GM19438 (cell line): ENCODE measurements at regions not wholly inside any gene's neighbourhood (a gene's known extent, or its start where the extent isn't known, plus 50 kb on each side); places are given as distances from the start of the nearest gene placed in this dataset.
A peak's percentile ranks its signal among the peaks of the same experiment; 100 is the strongest.

Experiments used
- ATAC-seq: cut with Tn5 transposase; IDR thresholded peaks from one replicate; pipeline ENCODE4 v1.9.1; 2021; ENCODE audit warnings: low read depth; ENCODE audit not compliant: unreplicated experiment

DNA sequence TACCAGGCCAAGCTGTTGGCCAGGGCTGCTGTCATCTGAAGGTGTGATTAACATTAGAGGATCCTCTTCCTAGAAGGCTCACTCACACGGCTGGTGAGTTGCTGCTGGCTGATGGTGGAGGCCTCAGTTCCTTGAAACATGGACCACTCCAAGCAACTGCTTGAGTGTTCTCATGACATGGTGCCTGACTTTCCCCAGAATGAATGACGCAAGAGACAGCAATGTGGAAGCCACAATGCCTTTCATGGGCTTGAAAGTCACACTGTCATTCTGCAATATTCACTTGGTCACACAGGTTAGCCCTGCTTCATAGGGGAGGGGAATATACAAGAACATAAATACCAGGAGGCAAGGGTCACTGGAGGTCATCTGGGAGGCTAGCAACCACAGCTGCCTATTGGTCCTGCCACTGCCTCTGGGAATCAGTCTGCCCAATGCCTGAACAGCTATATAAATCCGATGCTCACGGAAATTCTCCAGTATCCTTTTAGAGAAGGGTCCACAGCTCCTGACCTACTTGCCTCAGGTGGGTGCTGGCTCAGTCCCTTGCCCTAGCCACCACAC is 97.1 kb upstream of the MAML3 start:
- ATAC-seq = no peak

DNA sequence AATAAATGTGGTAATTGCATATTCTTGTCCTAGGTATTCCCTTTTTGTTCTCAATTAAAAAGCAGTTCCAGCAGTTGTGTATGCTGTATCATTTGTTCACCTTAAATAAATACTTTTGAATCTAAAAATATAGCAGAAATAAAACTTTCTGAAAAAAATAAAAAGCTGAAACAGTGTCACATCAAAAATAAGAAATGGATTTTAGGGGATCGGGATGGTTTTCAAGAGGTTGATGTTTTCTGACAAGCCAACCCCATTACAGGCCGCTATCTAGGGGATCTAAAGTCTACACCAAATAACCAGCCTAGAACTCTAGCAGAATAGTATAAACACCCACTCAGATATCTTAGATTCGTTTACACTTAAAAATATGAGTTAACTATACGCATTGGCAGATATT is 95.4 kb upstream of the MAML3 start:
- ATAC-seq = no peak

DNA sequence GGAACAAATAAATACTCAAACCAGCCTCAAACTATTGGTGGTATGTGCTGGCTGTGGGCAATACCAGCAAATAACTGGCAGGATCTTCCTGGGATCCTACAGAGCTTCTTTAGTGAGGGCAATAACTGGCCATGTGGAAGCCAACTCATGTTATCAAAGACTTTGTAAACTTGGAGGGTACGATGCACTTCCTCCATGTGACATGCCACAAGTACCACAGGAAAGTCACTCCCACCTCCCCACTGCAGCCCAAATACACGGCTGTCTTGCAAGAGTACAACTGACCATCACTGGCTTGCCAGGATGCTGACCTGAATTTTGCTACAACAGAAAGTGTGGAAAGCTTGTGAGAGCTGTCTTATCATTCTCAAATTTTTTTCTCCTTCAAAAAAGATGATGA is 93.3 kb upstream of the MAML3 start:
- ATAC-seq = no peak

DNA sequence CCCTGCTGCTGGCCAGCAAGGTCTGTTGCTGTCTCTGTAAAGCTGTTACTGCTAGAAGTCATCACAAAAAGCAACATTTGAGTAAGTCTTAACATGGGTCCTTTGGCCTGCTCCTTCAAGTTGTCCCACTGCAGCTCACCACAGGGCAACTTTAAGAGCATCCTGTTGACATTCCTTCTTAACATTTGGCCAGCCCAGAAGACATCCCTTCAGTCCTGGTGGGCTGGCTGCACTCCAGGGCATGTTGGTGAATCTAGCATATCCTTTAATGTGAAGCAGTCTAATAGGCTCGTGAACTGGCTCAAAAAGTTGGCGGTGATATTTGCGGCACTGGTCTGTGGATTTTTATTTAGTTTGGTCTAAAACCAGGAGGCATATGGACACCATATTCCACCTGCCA is 92.2 kb upstream of the MAML3 start:
- ATAC-seq = no peak

- no peak for ATAC-seq
Observed at GRCh38 chr4:140244328-140244727, 90.3 kb upstream of the MAML3 start.

- ATAC-seq = peak; percentile 85
Observed at GRCh38 chr4:140243278-140243753, 89.3 kb upstream of the MAML3 start.

DNA sequence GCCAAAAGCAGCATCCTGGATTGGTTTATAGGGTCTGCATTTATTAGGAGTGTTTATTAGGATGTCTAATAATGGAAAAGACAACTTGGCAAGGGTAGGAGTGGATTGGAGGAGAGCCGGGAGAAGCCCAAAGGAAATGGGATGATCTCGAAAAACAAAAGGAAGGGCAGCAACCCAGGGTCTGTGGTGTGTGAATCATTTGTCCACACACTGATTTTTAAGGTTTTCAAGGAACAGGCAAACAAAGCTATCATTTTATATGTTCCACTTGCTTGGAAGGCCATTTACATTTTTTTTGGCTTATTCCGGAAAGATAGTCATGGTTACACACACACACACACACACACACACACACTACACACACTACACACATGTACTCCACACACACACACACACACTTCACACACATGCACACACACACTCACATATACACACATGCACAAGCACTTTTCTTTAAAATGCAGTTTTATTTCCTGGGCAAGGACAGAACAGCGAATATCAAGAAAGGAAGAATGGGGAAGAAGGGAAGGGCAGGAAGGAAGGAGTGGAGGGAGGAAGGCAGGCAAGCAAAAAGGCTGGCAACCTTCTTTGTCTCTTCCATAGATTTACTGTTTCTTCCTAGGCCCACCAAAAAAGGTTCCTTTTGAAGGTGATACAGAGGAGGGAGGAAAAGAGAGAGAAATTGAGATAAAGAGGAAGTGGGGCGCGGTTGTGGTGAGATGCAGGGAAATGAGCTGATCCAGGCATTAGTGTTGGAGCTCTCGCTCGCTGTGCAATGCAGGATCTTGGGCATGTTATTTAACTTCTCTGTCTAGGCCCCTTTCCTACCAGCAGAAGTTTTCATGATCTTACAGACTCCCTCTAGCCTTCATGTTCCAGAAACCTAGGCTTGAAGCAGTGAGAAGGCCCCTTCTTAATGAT is 88.6 kb upstream of the MAML3 start:
- ATAC-seq = peak; percentile 56

DNA sequence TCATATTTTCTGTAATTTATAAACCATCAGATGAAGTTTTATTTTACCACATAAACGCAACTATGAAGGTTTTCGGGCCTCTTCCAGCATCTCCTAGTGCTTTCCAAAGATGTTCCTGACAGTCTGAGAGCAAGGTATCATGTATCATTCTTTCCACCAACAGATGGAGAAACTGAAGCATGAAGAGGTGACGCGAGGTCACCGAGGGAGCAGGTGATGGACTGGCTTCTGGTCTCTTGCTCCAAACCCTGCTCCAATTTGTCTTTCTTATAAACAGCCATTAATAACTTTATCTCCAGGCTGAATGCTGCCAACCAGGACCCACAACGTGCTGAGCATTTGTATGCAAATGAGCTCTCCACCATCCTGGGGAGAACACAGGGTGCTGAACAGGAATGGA is 86.3 kb upstream of the MAML3 start:
- no peak for ATAC-seq

DNA sequence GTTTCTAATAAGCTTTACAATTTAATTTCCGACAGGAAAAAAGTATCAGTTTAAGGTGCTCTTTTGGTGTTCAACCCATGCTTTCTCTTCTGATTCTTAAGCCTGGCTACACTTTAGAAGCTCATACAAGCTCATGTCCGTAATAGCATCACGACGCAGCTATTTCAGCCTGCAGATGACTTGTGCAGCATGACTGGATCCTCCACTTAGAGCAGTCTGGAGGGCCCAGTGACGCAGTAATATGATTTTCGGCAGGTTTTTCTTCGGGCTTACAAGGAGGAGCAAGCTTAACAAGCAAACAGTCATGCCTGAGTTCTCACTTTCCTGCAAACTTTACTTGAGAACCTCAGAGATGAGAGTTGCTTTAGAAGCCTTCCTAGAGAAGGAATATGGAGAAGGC is 85.3 kb upstream of the MAML3 start:
- no peak for ATAC-seq

DNA sequence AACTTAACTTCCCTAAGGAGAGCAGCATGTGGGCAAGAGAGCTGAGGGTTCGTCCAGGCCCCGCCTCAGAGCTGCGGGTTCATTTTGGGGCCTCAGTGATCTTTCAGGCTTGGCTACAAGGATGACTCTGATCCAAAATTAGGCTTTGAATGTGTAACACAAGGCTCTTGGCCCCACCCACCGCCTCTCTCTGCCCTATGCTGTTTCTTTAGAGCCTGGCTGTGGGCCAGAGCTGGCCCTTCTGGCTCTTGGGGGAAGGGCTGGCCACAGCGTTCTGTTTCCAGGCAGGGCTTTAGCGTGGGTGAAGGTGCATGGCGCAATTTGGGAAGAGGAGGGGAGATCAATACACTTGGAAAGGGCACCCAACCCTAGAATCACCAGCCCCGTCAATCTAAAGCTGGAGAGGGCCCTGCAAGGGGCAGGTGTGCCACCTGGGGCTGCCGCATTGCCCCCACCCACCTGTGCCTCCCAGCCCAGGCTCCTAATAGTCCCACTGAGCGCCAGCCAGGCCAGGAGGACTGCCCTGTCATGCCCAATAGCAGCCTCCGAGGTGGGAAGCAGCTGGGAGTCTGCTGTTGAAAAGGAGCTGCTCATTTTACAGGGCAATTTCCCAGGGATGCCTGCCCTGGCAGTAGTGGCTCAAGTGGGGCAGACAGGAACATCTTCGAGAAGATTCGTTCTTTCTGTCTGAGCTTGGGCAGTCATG is 84.5 kb upstream of the MAML3 start:
- ATAC-seq = no peak

- no peak for ATAC-seq
Observed at GRCh38 chr4:140237616-140238350, 83.8 kb upstream of the MAML3 start.

DNA sequence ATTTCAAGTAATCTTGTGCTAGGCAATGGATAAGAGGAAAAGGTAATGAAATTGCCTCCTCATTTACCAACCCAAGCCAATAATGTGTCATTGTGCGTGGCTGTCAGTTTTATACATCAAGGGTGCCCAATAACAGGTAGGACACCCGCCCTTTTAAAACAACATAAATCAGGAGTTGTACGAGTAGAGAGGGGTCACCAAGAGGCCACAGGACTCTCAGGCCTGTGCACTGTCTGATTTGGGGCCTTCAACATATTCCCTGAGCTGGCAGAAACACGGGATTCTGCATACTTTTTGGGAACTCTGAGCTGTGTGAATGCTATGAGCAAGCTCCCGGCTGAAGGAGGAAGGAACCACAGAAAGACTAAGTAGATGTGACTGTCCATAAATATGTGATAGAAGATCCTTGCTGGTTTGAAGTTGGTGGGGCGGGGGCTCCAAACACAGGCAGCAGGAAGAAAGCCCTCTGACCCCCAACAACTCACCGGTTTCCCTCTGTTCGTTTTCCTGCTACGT is 82.7 kb upstream of the MAML3 start:
- ATAC-seq = no peak

- no peak for ATAC-seq
Observed at GRCh38 chr4:140234697-140235060, 80.7 kb upstream of the MAML3 start.

DNA sequence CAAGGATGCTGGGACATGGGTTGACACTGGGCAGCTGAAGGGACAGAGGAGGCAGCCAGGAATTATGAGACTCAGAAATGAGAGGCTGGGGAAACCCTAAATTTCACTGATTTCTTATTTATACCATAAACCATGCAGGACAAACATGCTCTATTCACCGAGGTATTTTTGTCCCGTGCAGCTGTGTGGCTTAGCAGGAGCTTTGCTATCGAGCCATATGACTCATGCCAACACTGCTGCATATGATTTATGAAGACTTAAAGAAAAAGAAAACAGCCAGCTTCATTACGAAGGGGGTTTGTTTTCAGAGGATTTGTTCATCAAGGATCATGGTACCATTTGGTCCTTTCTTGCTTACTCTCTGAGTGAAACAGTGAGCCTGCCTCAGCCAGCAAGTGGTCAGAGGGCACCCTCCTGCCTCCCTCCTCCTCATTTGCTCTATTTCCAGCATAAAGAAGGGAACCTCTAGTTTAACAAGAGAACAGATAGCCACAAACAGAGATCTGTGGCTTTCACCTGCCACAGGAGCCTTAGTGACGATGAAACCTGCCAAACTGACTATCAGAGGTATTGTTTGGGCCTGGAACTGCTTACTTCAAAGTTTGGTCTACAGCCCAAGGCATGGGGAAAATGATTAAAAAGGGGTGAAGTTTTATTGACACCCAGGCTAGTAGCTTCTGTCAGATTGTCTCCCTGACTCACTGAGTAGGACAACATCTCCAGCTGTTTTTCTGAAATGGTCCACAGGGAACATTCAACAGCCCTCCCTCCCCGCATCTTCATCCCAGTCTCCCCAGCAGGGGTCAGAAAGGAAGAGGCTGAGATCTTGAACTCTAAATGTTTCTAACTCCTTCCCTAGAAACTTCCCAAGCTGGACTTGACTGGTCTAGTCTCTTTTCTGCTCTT is 80.1 kb upstream of the MAML3 start:
- ATAC-seq = no peak

DNA sequence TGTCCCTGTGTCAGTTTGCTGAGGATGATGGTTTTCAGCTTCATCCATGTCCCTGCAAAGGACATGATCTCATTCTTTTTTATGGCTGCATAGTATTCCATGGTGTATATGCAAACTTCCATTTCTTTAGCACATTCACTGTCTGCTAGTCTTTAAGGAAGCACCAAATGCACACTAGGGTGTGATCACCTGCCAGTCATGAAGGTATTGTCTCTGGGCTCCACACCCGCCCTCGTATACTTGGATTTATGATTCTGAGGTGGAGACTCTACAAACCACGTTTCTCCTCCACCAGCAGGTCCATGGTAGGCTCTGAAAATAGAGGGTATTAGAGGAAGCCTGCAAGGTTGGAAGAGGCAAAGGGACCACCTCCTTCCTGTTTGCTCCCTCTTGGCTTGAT is 75.9 kb upstream of the MAML3 start:
- ATAC-seq = no peak

DNA sequence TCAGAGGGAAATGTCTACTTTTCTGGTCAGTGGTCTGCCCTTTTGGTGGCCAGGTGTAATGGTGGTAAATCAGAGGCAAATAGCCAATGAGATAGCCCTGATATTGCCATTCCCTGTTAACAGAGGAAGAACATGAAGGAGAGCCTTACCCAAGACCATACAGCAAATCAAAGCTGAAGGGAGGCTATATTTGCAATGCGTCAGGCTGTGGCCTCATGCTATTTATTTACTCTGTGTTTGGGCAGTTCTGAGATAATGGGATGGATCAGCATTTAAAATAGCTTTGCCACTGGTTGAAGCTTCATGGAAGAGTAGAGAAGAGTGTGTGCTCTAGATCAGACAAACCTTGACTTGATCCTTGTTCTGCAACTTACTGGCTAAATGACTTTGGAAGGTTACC is 73.3 kb upstream of the MAML3 start:
- ATAC-seq = no peak

- no peak for ATAC-seq
Observed at GRCh38 chr4:140223056-140223810, 69.2 kb upstream of the MAML3 start.

DNA sequence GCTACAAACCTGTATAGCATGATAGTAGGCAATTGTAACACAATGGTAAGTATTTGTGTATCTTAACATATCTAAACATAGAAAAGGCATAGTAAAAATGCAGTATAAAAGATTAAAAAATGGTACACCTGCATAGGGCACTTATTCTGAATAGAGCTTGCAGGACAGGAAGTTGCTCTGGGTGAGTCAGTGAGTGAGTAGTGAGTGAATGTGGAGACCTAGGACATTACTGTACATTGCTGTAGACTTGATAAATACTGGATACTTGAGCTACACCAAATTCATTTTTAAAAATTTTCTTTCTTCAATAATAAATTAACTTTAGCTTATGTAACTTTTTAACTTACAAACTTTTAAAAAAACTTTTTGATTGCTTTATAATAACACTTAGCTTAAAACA is 68.2 kb upstream of the MAML3 start:
- no peak for ATAC-seq

- ATAC-seq = no peak
Observed at GRCh38 chr4:140220058-140220457, 66.1 kb upstream of the MAML3 start.
